ENCODE measurements at regions not wholly inside any gene's neighbourhood (a gene's known extent, or its start where the extent isn't known, plus 50 kb on each side); places are given as distances from the start of the nearest gene placed in this dataset.

GRCh38 chr6:156538875-156539660, 238.1 kb upstream of the ARID1B start:
- no peak overlapping the region for H3K4me3 ChIP-seq (ENCODE audit: low read length)
- no peaks in the 10 kb centered on the region for H3K4me1 ChIP-seq (ENCODE audit: low read length)
- no peak overlapping the region for H3K9ac ChIP-seq (ENCODE audit: low read length)
- no peaks in the 10 kb centered on the region for H3K9me3 ChIP-seq (ENCODE audit: insufficient read depth, low read length)
- no peaks in the 10 kb centered on the region for H3K79me2 ChIP-seq (ENCODE audit: low read length)
- no peak overlapping the region for H3K27ac ChIP-seq (ENCODE audit: low read length)
- H3K27me3 ChIP-seq (ENCODE audit: low read depth, low read length) = no peaks in the 10 kb centered on the region
- H2AFZ ChIP-seq (ENCODE audit: low read depth, low read length) = no peak overlapping the region
- H3K4me2 ChIP-seq (ENCODE audit: low read length) = no peak overlapping the region
- no peaks in the 10 kb centered on the region for H3K36me3 ChIP-seq (replicated peaks; ENCODE audit: low read depth, low read length)
- H4K20me1 ChIP-seq (ENCODE audit: insufficient read depth, low read length) = no peaks in the 10 kb centered on the region
- no peak for TF ChIP-seq EZH2phosphoT487 (IDR thresholded peaks at IDR 0.05; ENCODE audit: low read depth)
- TF ChIP-seq, protein P1, sequence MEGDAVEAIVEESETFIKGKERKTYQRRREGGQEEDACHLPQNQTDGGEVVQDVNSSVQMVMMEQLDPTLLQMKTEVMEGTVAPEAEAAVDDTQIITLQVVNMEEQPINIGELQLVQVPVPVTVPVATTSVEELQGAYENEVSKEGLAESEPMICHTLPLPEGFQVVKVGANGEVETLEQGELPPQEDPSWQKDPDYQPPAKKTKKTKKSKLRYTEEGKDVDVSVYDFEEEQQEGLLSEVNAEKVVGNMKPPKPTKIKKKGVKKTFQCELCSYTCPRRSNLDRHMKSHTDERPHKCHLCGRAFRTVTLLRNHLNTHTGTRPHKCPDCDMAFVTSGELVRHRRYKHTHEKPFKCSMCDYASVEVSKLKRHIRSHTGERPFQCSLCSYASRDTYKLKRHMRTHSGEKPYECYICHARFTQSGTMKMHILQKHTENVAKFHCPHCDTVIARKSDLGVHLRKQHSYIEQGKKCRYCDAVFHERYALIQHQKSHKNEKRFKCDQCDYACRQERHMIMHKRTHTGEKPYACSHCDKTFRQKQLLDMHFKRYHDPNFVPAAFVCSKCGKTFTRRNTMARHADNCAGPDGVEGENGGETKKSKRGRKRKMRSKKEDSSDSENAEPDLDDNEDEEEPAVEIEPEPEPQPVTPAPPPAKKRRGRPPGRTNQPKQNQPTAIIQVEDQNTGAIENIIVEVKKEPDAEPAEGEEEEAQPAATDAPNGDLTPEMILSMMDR (IDR thresholded peaks at IDR 0.05; ENCODE audit: low read depth, low read length) = no peak

DNA sequence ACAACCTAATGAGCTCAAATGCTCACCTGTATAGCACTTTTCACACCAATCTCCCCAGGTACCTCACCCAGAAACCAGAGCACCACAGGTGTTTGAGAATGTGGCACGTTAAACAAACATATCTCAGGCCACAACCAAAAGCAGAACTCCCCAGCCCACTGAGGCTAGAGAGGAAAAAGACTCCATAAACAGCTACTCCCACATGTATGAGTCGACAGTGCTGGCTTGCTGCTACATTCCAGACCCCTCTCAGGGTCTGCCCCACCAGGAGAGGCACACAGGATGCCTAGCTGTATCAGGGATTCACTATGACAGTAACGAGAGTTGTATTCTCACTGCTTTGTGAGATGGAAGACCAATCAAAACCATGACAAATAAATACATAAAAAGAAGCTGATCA, 242.6 kb upstream of the ARID1B start:
- H2AFZ ChIP-seq (ENCODE audit: low read depth, low read length) = no peak overlapping the region
- no peak overlapping the region for H3K4me3 ChIP-seq (ENCODE audit: low read length)
- H3K79me2 ChIP-seq (ENCODE audit: low read length) = no peaks in the 10 kb centered on the region
- H4K20me1 ChIP-seq (ENCODE audit: insufficient read depth, low read length) = no peaks in the 10 kb centered on the region
- H3K4me2 ChIP-seq (ENCODE audit: low read length) = no peak overlapping the region
- no peaks in the 10 kb centered on the region for H3K36me3 ChIP-seq (replicated peaks; ENCODE audit: low read depth, low read length)
- no peak overlapping the region for H3K27ac ChIP-seq (ENCODE audit: low read length)
- no peak overlapping the region for H3K9ac ChIP-seq (ENCODE audit: low read length)
- H3K9me3 ChIP-seq (ENCODE audit: insufficient read depth, low read length) = no peaks in the 10 kb centered on the region
- H3K27me3 ChIP-seq (ENCODE audit: low read depth, low read length) = no peaks in the 10 kb centered on the region
- no peaks in the 10 kb centered on the region for H3K4me1 ChIP-seq (ENCODE audit: low read length)
- TF ChIP-seq, protein P1 (IDR thresholded peaks at IDR 0.05; ENCODE audit: low read depth, low read length) = no peak
- no peak for TF ChIP-seq EZH2phosphoT487 (IDR thresholded peaks at IDR 0.05; ENCODE audit: low read depth)

- no peaks in the 10 kb centered on the region for H3K27me3 ChIP-seq (ENCODE audit: low read depth, low read length)
- H3K4me3 ChIP-seq (ENCODE audit: low read length) = no peak overlapping the region
- no peak overlapping the region for H3K27ac ChIP-seq (ENCODE audit: low read length)
- H4K20me1 ChIP-seq (ENCODE audit: insufficient read depth, low read length) = no peaks in the 10 kb centered on the region
- TF ChIP-seq EZH2phosphoT487 (IDR thresholded peaks at IDR 0.05; ENCODE audit: low read depth) = no peak
- TF ChIP-seq, protein P1 (IDR thresholded peaks at IDR 0.05; ENCODE audit: low read depth, low read length) = no peak
- H3K4me1 ChIP-seq (ENCODE audit: low read length) = no peaks in the 10 kb centered on the region
- no peak overlapping the region for H3K9ac ChIP-seq (ENCODE audit: low read length)
- H3K4me2 ChIP-seq (ENCODE audit: low read length) = no peak overlapping the region
- H2AFZ ChIP-seq (ENCODE audit: low read depth, low read length) = no peak overlapping the region
- H3K79me2 ChIP-seq (ENCODE audit: low read length) = no peaks in the 10 kb centered on the region
- no peaks in the 10 kb centered on the region for H3K36me3 ChIP-seq (replicated peaks; ENCODE audit: low read depth, low read length)
- H3K9me3 ChIP-seq (ENCODE audit: insufficient read depth, low read length) = no peaks in the 10 kb centered on the region
These were observed 243.2 kb upstream of the ARID1B start for GRCh38 chr6:156533872-156534524.

DNA sequence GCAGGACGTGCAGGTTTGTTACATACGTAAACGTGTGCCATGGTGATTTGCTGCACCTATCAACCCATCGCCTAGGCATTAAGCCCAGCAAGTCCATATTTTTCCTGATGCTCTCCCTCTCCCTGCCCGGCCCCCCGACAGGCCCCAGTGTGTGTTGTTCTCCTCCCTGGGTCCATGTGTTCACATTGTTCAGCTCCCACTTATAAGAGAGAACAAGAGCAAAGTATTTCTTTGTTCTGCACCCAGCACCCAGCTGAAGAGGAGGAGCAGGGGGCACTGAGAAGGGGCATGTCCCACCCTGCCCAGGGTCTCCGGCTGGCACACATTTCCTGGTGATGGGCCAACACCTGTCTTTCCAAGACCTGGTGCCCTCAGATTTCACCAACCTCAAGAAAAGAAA, 251.1 kb upstream of the ARID1B start:
- Histone ChIP-seq H3K4me1 (ENCODE audit: low read length) (no peaks in the 10 kb centered on the region), H3K9ac (ENCODE audit: low read length) (no peak overlapping the region), H3K4me3 (ENCODE audit: low read length) (no peak overlapping the region), H4K20me1 (ENCODE audit: insufficient read depth, low read length) (no peaks in the 10 kb centered on the region), H3K27ac (ENCODE audit: low read length) (no peak overlapping the region), H3K27me3 (ENCODE audit: low read depth, low read length) (no peaks in the 10 kb centered on the region), H3K79me2 (ENCODE audit: low read length) (no peaks in the 10 kb centered on the region), H3K36me3 (replicated peaks; ENCODE audit: low read depth, low read length) (no peaks in the 10 kb centered on the region), H3K4me2 (ENCODE audit: low read length) (no peak overlapping the region), H2AFZ (ENCODE audit: low read depth, low read length) (no peak overlapping the region), H3K9me3 (ENCODE audit: insufficient read depth, low read length) (no peaks in the 10 kb centered on the region)
- no peak for TF ChIP-seq EZH2phosphoT487 (IDR thresholded peaks at IDR 0.05; ENCODE audit: low read depth)
- TF ChIP-seq, protein P1 (IDR thresholded peaks at IDR 0.05; ENCODE audit: low read depth, low read length) = no peak
